NCI-H510A (cell line): ENCODE measurements at regions not wholly inside any gene's neighbourhood (a gene's known extent, or its start where the extent isn't known, plus 50 kb on each side); places are given as distances from the start of the nearest gene placed in this dataset.
"Not testable (repeated sequence)": the region's sequence is repeated elsewhere in the genome, so short reads cannot be mapped to it uniquely, and the experiment has no call there.

ENCODE experiments used
- DNase-seq: peaks from one replicate; lab custom pipeline; 2025; lab: John Stamatoyannopoulos, UW

DNA sequence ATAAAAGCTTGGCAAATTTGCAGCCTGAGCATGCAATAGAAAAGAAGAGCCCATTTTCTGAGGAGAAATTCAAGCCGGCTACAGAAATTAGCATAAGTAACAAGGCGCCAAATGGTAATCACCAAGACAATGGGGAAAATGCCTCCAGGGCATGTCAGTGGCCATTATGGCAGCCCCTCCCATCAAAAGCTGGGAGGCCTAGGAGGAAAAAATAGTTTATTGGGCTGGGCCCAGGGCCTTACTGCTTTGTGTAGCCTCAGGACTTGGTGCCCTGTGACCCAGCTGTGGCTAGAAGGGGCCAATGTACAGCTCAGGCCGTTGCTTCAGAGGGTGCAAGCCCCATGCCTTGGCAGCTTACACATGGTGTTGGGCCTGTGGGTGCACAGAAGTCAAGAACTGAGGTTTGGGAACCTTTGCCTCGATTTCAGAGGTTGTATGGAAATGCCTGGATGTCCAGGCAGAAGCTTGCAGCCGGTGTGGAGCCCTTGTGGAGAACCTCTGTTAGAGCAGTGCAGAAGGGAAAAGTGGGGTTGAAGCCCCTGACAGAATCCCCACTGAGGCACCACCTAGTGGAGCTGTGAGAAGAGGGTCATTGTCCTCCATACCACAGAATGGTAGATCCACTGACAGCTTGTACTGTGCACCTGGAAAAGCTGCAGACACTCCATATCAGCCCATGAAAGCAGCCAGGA is 328.5 kb upstream of the MAP3K7 start:
- DNase-seq: no peak

DNA sequence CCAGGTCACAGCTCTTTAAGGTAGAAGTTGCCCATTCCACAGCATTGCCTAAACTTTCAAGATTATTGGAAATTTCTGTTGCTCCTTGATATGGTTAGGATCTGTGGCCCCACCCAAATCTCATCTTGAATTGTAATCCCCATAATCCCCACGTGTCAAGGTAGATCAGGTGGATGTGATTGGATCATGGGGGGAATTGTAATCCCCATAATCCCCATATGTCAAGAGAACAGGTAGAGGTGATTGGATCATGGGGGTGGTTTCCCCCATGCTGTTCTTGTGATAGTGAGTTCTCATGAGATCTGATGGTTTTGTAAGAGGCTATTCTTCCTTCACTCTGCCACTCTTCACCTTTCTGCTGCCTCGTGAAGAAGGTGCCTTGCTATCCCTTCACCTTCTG is 327.4 kb upstream of the MAP3K7 start:
- no peak for DNase-seq

DNA sequence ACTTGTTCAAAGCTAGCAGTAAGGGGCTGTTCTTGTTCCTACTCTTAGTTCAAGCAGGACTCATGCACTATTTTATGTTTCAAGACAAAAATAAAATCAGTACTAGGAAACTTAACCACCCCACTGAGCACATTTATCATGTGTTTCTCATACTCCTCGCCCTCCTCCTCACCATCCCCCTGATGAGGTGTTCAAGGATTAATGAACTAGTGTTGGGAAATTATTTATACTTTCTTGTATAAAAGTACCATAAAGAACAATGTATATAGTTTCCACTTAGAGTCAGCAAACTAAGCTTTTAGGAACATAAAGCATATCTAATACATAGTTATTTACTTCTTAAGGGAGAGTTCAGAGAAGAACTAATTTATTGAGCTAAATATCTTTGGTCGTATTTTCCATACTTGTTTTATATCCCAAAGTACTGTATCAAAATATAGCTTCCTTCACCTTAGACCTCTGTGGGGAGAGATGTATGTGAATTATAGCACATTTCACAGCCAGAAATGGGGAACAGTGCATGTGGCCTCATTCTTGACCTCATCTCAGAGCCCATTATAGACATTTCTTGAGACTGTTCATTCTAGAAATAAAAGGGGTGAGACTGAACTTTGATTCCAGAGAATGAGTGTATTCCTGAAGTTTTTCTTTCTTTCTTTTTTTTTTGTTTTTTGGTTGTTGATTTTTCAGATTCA is 326.5 kb upstream of the MAP3K7 start:
- DNase-seq: no peak

GRCh38 chr6:90911642-90912041 is 324.8 kb upstream of the MAP3K7 start:
- no peak for DNase-seq

- DNase-seq: no peak
Measured at GRCh38 chr6:90910893-90911292, 324.0 kb upstream of the MAP3K7 start.

DNA sequence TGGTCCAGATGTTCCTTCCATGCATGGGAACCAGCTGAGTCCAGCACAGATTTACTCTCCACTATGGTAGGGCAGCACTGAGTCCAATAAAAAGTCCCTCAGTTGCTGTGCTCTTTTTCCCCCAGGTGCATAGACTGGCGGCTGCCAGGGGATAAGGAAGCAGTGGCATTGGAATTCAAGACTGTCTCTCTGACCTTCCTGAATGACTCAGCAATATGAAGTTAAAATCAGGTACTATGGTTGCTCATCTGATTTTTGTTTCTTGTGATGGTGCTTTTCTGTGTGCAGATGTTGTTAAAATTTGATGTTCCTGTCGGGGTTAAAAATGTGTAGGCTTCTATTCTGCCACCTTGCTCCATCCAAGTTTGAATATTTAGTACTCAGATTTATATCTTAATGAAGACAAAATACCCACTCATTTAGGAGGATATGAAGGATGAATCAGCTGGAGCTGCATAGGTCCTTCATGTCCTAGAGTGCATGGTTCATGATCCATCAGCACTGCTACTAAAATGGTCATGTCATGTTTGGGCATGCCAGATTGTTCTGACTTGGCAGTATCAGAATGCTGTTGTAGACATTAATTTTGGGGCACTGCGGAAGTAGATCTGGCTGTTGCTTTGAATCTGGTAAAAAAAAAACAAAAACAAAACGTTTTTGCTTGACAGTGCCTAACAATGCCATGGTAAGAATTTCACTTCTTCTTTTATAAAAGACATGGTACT is 321.2 kb upstream of the MAP3K7 start:
- no peak for DNase-seq

DNA sequence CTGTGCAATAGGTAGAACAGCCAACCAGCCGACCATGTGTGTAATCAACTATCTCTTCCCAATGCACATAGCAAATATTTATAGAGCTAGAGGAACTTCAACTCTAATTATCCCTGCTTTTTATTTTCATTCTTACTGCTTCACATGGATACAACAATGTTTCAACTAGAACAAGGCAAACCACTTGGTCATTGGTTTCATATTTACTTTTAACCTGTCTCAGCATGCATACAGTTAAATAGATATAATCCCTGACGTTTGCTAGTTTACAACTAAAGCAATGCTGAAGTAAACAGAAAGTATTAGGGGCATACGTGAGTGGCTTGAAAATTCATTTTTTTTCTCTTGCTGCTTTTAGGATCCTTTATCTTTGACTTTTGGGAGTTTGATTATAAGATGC is 318.5 kb upstream of the MAP3K7 start:
- DNase-seq: peak; percentile 39

DNA sequence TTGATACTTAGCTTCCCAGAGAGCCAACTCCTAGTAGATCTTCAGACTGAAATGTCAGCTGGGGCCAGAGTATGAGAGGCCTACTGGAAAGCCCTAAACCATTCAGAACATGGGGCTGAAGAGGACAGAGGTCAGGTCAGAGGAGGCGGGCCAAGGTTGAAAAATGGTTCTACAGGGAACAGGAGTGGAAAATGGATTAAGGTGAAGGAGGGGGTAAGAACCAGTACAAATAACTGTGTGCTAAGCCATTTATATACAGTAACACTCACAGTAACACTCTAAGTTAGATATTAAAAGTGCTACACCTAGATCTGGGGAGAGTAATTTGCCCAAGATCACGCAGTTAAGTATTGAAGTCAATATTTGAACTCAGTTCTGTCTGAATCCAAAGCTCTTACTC is 313.2 kb upstream of the MAP3K7 start:
- no peak for DNase-seq

DNA sequence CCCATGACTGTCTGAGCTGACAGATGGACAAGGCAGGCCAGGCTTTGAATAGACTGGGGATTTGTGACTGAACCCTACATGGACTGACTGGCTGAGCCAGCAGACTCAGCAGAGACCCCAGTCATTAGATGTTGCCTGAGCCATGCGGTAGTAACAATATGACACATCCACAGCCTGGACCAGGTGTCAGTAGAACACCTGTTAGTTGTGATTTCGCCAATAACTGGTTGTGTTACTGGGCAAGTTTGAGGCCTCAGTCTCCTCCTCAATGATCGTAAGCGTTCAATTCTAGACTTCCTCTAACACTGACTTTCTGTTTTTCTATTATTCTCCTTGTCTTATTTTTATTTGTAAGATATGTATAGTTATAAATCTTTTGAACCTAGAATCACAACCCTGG is 311.9 kb upstream of the MAP3K7 start:
- no peak for DNase-seq

GRCh38 chr6:90896075-90896547 is 309.2 kb upstream of the MAP3K7 start:
- no peak for DNase-seq

DNA sequence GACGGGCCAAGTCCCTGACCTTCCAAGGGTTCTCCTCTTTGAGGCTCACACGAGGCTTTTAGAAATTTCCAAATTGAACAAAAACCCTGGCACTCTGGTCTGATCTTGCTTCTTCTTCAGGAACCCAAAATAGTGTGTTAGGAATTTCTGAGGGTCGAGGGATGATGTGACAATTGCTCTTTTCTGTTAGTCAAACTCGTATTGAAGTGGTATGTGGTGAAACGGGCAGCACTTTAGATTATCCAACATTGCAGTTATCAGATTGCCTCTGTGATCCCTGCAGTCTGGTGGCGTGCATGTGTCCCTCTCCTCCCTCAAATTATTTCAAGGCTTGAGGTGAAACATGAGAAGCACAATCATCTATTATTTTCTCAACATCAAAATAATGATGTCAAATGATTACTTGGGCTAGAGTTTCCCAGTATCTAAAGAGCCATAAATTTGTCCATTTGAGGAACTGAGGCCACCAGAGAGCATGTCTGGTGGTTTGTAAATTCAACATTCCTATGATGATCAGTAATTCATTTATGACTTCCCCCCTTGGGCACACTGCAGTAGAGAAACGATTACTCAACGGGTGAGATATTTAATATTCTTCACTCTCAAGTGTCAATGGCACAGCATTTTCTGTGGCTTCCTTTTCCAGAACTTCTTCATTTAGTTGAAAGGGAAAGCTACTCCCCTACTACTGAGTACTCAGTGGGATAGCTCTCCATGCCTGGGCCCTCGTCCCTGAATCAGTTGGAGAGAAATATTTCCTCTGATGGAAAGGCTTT is 308.6 kb upstream of the MAP3K7 start:
- no peak for DNase-seq

DNA sequence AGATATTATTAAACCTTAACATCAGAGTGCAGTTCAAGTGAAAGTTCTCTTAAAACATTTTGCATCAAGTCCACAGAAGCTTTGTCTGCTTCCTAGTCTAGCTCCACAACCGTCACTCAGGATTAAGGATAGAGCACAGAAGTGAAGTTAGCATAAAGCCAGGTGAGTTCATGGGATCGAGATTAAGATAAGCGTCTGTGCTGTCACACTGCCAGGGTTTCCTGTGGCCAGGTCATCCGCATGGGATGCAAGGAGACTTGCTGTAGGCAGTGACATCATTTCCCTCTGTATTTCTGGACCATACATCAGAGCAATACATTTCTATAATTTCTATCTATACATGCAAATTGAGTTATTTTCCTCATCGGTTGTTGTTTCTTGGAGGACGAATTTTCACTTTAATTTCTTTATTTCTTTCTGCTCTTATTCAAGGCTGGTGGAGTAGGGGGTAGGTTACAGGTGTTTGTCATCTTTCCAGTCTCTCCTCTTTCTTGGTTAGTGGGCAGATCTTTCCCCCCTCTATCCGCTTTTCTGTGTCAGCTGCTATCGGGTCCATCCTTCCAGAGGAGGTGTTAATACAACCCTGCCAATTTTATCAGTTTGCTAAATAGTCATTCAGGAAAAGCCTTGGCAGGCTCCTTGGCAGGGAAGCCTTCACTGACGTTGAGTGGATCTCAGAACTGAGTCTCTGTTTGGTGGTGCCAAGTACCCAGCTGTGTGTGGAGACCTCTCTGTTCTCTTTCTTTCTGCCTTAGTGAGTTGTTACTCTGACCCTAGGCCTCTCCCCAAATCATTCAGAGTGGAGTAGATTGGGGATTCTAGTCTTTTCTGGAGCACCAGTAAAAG is 307.6 kb upstream of the MAP3K7 start:
- DNase-seq: no peak

DNA sequence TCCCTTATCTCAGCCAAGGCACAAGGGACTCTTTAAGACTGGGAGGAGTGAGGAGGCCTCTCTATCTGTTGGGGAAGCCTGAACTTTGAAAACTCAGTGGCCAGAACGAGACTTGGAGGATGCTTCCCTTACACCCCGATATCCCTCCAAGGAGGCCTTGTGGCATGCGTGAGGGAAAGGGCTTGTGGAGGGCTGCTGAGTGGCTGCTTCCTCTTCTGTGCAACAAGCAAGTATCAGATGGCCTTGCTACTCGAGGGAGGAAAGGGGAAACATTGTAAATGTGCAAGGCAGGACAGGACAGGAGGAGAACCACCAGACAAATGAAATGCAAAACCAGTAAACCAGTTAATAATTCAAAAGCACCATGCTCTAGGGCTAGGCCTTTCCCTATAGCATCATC is 306.5 kb upstream of the MAP3K7 start:
- no peak for DNase-seq

GRCh38 chr6:90892271-90892670 is 305.4 kb upstream of the MAP3K7 start:
- DNase-seq: no peak

- DNase-seq: no peak
Measured at GRCh38 chr6:90891355-90891754, 304.5 kb upstream of the MAP3K7 start.

DNA sequence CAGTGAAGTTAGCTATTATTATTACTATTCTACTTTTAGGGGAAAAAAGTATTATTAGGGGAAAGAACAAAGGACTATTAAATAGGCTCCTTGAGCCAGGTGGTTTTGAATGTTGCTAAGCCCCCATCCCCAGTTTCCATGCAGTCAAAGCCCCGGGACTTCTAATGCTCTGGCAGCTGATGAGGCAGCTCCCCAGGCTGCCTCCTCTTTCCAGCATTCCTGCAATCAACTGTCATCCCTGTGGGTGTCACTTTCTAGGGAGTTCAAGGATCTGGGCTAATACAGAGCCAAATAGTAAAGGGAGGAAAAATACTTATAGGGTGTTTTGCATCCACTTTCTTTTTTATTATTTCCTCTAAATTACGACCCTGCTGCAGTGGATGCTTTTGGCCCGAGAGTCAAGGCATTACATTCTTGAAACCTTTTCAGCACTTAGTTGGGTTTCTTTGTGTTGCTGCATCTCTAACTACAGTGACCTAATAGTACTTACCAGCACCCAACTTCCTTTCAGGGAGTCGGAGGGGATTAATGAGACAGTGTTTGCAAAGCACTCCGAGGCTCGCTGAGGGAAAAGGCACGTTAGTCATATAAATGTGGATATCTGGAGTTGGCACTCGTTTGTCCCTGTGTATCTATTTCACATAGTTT is 303.9 kb upstream of the MAP3K7 start:
- no peak for DNase-seq

DNA sequence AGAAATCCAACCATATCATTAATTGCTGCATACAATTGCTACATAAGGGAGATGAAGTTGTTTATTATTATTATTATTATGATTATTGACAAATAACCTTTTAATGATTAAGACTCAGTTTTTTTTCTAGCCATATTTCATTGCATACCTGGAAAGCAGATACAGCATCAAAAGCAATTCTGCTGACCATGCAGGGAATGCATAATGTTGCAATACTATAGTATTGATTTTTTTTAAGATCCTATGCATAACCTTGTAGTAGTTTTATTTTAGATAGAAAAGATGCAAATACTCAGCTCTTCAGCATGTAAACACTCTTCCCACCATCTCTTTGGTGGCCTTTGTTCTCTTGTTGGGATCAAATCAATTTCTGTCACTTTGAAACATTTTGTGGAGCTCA is 300.9 kb upstream of the MAP3K7 start:
- no peak for DNase-seq

- DNase-seq: no peak
Measured at GRCh38 chr6:90885611-90886056, 298.8 kb upstream of the MAP3K7 start.

- not testable (repeated sequence) for DNase-seq
Measured at GRCh38 chr6:90885137-90885536, 298.3 kb upstream of the MAP3K7 start.

DNA sequence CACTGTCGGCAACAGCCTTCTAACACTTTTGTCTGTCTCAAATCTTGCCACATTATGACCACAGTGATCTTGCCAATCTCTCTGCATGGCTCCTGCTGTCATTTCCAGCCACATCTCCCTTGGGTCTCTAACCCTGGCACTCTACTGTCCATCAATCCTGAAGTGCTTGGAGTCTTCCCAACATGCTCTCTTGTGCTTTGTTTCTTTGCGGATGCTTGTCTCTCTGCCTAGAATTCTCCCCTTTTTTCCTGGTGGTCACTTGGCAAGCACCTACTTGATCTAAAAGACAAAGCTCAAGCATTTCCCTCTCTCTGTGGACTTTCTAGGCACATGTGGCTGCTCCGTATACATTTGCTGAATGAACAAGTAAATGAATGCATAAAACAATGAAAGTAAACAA is 290.7 kb upstream of the MAP3K7 start:
- no peak for DNase-seq

DNA sequence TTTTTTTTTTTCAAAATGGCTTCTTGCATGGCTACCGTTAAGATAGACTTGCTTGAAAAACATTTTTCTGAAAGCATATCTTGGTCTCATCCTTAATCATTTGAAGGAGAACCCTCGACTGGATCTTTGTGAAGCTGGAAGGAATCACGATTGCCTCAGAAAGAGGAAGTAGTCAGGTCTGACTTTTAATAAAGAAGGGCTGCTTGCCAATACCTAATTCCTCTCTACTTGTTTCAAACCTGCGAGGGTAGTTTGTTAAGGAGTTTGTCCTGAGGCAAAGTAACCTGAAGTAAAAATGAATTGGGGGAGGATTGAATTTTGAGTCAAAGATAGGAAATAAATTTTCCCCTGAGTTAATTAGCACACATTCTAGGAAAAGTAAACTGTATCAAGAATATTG is 288.1 kb upstream of the MAP3K7 start:
- no peak for DNase-seq
